ENCODE measurements at regions not wholly inside any gene's neighbourhood (a gene's known extent, or its start where the extent isn't known, plus 50 kb on each side); places are given as distances from the start of the nearest gene placed in this dataset.

DNA sequence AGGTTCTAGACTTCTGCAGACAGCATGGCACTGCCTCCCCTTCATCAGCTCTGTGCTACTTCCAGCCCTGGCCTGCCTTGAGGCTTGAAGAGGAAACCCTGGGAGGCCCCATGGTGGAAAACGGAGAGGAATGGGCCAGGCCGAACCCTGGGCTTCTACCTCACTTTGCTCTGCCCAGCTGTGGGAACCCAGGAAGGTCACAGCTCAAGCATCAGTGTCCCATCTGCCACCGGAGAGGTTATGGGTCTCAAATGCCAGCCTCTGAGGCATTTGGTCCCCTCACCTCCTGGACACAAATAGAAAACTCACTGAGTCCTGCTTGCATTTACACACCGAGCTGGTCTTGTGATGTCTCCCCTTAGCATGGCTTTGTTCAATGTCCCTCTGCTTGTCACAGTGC, 80.1 kb upstream of the ALDH1B1 start:
- TF ChIP-seq, protein P1, sequence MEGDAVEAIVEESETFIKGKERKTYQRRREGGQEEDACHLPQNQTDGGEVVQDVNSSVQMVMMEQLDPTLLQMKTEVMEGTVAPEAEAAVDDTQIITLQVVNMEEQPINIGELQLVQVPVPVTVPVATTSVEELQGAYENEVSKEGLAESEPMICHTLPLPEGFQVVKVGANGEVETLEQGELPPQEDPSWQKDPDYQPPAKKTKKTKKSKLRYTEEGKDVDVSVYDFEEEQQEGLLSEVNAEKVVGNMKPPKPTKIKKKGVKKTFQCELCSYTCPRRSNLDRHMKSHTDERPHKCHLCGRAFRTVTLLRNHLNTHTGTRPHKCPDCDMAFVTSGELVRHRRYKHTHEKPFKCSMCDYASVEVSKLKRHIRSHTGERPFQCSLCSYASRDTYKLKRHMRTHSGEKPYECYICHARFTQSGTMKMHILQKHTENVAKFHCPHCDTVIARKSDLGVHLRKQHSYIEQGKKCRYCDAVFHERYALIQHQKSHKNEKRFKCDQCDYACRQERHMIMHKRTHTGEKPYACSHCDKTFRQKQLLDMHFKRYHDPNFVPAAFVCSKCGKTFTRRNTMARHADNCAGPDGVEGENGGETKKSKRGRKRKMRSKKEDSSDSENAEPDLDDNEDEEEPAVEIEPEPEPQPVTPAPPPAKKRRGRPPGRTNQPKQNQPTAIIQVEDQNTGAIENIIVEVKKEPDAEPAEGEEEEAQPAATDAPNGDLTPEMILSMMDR (IDR thresholded peaks at IDR 0.05) = no peak
- no peak for TF ChIP-seq POLR2A (IDR thresholded peaks at IDR 0.05)
- no peak for TF ChIP-seq POLR2AphosphoS5 (IDR thresholded peaks at IDR 0.05)

Measured in breast epithelium (tissue), 3 donors.